ENCODE measurements at regions not wholly inside any gene's neighbourhood (a gene's known extent, or its start where the extent isn't known, plus 50 kb on each side); places are given as distances from the start of the nearest gene placed in this dataset.

DNA sequence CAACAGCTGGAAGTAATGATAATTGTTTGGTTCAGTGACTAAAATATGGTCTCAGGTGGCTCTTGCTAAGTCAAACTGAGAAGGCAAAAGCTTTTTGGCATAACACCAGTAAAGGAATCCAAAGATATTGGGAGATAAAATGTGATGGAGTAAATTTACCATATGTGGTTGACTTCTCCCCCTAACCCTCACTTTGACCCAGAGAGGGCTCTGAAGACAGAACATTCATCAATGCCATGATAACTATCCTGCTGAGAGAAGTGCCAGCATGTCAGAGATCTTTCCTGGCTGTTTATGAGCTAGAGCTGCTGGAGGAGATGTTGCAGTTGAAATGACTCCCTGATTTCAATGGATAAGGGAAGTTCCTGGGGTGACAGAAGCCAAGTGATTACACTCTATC is 213.4 kb downstream of the SPCS3 start:
- no peaks in the 10 kb centered on the region for H3K9me3 ChIP-seq (ENCODE audit: control insufficient read depth, insufficient read depth, low read depth, low read length)
- H3K27me3 ChIP-seq (ENCODE audit: control insufficient read depth, insufficient read depth, low read length): no peaks in the 10 kb centered on the region
- H3K4me3 ChIP-seq (ENCODE audit: low read depth in 2 of 2, low read length in 2 of 2): no peak overlapping the region
- H3K36me3 ChIP-seq (ENCODE audit: control insufficient read depth, insufficient read depth, low read length): no peaks in the 10 kb centered on the region
- H3K27ac ChIP-seq (ENCODE audit: low read length): no peak overlapping the region
- TF ChIP-seq POLR2AphosphoS5 (IDR thresholded peaks at IDR 0.05; ENCODE audit: low read depth, low read length): no peak
- no peak for TF ChIP-seq TCF7L2 (IDR thresholded peaks at IDR 0.05; ENCODE audit: low read depth, low read length)
- intact Hi-C loops (cut with micrococcal nuclease; ENCODE audit: unreplicated experiment) (no loop called here), in situ Hi-C loops (cut with HindIII; ENCODE audit: low pct_unique_long_range_greater_than_20kb, low sequenced_read_pairs) (no loop called here)
- BruUV-seq (replicated peaks): no TSS peak
- no peaks in the 10 kb centered on the region for H3K4me1 ChIP-seq (ENCODE audit: control insufficient read depth, insufficient read depth, low read length)
- no peak for ATAC-seq
- ChIA-PET CTCF (no interaction called here), POLR2A (no interaction called here)
- DNase-seq (ENCODE audit: low read depth, low spot score): no peak

DNA sequence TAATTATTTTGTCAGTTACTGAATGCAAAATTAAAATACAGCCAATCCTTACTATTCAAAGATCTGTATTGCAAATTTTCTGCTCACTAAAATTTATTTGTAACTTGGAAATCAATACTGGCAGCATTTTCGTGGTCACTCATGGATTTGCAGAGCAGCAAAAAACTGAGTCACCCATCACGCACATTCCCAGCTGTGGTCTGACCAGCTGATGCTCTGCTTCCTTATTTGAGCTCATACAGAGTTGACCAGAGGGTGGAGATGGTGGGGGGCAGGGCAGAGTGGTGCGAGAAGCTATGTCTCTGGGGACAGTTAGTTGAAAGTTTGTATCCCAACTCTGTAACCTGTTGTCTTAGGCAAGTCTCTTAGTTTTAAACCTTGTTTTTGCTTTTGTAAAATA is 214.8 kb downstream of the SPCS3 start:
- ChIA-PET POLR2A (no interaction called here), CTCF (no interaction called here)
- DNase-seq (ENCODE audit: low read depth, low spot score): no peak
- intact Hi-C loops (cut with micrococcal nuclease; ENCODE audit: unreplicated experiment): no loop called here
- BruUV-seq (replicated peaks): no TSS peak
- Histone ChIP-seq H3K27ac (ENCODE audit: low read length) (no peak overlapping the region), H3K36me3 (ENCODE audit: control insufficient read depth, insufficient read depth, low read length) (no peaks in the 10 kb centered on the region), H3K9me3 (ENCODE audit: control insufficient read depth, insufficient read depth, low read depth, low read length) (no peaks in the 10 kb centered on the region), H3K4me3 (ENCODE audit: low read depth in 2 of 2, low read length in 2 of 2) (no peak overlapping the region), H3K27me3 (ENCODE audit: control insufficient read depth, insufficient read depth, low read length) (no peaks in the 10 kb centered on the region), H3K4me1 (ENCODE audit: control insufficient read depth, insufficient read depth, low read length) (no peaks in the 10 kb centered on the region)
- in situ Hi-C loops (cut with HindIII; ENCODE audit: low pct_unique_long_range_greater_than_20kb, low sequenced_read_pairs): no loop called here
- TF ChIP-seq POLR2AphosphoS5 (IDR thresholded peaks at IDR 0.05; ENCODE audit: low read depth, low read length): no peak
- no peak for TF ChIP-seq TCF7L2 (IDR thresholded peaks at IDR 0.05; ENCODE audit: low read depth, low read length)
- TF ChIP-seq, protein P1, sequence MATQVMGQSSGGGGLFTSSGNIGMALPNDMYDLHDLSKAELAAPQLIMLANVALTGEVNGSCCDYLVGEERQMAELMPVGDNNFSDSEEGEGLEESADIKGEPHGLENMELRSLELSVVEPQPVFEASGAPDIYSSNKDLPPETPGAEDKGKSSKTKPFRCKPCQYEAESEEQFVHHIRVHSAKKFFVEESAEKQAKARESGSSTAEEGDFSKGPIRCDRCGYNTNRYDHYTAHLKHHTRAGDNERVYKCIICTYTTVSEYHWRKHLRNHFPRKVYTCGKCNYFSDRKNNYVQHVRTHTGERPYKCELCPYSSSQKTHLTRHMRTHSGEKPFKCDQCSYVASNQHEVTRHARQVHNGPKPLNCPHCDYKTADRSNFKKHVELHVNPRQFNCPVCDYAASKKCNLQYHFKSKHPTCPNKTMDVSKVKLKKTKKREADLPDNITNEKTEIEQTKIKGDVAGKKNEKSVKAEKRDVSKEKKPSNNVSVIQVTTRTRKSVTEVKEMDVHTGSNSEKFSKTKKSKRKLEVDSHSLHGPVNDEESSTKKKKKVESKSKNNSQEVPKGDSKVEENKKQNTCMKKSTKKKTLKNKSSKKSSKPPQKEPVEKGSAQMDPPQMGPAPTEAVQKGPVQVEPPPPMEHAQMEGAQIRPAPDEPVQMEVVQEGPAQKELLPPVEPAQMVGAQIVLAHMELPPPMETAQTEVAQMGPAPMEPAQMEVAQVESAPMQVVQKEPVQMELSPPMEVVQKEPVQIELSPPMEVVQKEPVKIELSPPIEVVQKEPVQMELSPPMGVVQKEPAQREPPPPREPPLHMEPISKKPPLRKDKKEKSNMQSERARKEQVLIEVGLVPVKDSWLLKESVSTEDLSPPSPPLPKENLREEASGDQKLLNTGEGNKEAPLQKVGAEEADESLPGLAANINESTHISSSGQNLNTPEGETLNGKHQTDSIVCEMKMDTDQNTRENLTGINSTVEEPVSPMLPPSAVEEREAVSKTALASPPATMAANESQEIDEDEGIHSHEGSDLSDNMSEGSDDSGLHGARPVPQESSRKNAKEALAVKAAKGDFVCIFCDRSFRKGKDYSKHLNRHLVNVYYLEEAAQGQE (IDR thresholded peaks at IDR 0.05; ENCODE audit: insufficient read depth in 1 of 2, low read depth in 2 of 2, low read length in 1 of 2): no peak
- no peak for TF ChIP-seq SIN3A (IDR thresholded peaks at IDR 0.05; ENCODE audit: borderline replicate concordance, insufficient read depth, low read depth, low read length)
- TF ChIP-seq, protein P2, sequence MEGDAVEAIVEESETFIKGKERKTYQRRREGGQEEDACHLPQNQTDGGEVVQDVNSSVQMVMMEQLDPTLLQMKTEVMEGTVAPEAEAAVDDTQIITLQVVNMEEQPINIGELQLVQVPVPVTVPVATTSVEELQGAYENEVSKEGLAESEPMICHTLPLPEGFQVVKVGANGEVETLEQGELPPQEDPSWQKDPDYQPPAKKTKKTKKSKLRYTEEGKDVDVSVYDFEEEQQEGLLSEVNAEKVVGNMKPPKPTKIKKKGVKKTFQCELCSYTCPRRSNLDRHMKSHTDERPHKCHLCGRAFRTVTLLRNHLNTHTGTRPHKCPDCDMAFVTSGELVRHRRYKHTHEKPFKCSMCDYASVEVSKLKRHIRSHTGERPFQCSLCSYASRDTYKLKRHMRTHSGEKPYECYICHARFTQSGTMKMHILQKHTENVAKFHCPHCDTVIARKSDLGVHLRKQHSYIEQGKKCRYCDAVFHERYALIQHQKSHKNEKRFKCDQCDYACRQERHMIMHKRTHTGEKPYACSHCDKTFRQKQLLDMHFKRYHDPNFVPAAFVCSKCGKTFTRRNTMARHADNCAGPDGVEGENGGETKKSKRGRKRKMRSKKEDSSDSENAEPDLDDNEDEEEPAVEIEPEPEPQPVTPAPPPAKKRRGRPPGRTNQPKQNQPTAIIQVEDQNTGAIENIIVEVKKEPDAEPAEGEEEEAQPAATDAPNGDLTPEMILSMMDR (IDR thresholded peaks at IDR 0.05): no peak
- no peak for ATAC-seq

DNA sequence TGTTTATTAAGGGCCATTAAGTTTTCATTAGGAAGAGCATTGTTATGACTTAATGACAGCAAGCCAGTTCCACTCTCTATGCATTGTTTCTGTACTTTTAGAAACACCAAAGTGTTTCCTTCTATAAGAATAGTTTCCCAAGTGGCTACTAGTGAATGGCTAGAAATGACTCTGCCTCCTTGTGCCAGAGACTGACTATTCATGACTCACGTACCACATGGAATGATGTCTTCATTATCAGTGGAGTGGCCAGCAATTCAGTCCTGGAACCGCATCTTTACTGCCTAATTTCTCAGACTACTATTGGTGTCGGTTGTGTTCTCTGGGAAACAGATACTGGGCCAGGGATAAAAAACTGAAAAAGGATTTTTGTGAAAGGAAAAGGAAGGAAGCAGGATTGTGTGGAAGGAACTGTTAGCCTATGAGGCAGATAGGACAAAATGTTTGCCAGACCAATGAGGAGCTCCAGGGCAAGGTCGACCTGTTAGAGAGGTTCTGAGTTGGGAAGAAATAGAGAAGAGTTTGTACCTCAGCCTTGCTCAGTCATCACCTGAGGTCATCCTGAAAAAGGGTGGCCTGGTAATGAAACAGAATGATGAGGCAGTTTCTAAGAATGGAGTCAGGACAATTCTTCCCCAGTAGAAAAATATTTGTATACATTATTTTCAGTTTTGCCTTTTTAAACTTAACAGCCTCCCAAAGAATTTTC is 218.6 kb downstream of the SPCS3 start:
- no peak for TF ChIP-seq POLR2AphosphoS5 (IDR thresholded peaks at IDR 0.05; ENCODE audit: low read depth, low read length)
- TF ChIP-seq SIN3A (IDR thresholded peaks at IDR 0.05; ENCODE audit: borderline replicate concordance, insufficient read depth, low read depth, low read length): no peak
- TF ChIP-seq, protein P2 (IDR thresholded peaks at IDR 0.05): no peak
- TF ChIP-seq, protein P1 (IDR thresholded peaks at IDR 0.05; ENCODE audit: insufficient read depth in 1 of 2, low read depth in 2 of 2, low read length in 1 of 2): no peak
- TF ChIP-seq TCF7L2 (IDR thresholded peaks at IDR 0.05; ENCODE audit: low read depth, low read length): no peak
- ATAC-seq: no peak
- ChIA-PET CTCF (no interaction called here), POLR2A (no interaction called here)
- Histone ChIP-seq H3K4me3 (ENCODE audit: low read depth in 2 of 2, low read length in 2 of 2) (no peak overlapping the region), H3K4me1 (ENCODE audit: control insufficient read depth, insufficient read depth, low read length) (no peaks in the 10 kb centered on the region), H3K27ac (ENCODE audit: low read length) (no peak overlapping the region), H3K27me3 (ENCODE audit: control insufficient read depth, insufficient read depth, low read length) (no peaks in the 10 kb centered on the region), H3K36me3 (ENCODE audit: control insufficient read depth, insufficient read depth, low read length) (no peaks in the 10 kb centered on the region), H3K9me3 (ENCODE audit: control insufficient read depth, insufficient read depth, low read depth, low read length) (no peaks in the 10 kb centered on the region)
- BruUV-seq (replicated peaks): no TSS peak
- DNase-seq (ENCODE audit: low read depth, low spot score): no peak
- intact Hi-C loops (cut with micrococcal nuclease; ENCODE audit: unreplicated experiment): no loop called here
- in situ Hi-C loops (cut with HindIII; ENCODE audit: low pct_unique_long_range_greater_than_20kb, low sequenced_read_pairs): no loop called here

Measured in Panc1 (cell line).